ENCODE measurements at regions not wholly inside any gene's neighbourhood (a gene's known extent, or its start where the extent isn't known, plus 50 kb on each side); places are given as distances from the start of the nearest gene placed in this dataset.

- H3K27me3 ChIP-seq = no peaks in the 10 kb centered on the region
- ATAC-seq (no peak), DNase-seq (no peak)
- no peak for TF ChIP-seq CTCF (IDR thresholded peaks at IDR 0.05)
- 32 to 33% methylated on average over 1 of the region's 1 CpG for WGBS, 2 donors
- H3K4me3 ChIP-seq = no peak overlapping the region
- no peaks in the 10 kb centered on the region for H3K36me3 ChIP-seq (replicated peaks in 1 of 2; ENCODE audit: insufficient read depth in 1 of 2, low read depth in 2 of 2)
- no peaks in the 10 kb centered on the region for H3K4me1 ChIP-seq
- intact Hi-C loops (cut with DNase I) = no loop called here
- no peaks in the 10 kb centered on the region for H3K9me3 ChIP-seq
- H3K27ac ChIP-seq = no peak overlapping the region
These were observed 571.5 kb upstream of the CDH5 start for GRCh38 chr16:65794973-65795372.

DNA sequence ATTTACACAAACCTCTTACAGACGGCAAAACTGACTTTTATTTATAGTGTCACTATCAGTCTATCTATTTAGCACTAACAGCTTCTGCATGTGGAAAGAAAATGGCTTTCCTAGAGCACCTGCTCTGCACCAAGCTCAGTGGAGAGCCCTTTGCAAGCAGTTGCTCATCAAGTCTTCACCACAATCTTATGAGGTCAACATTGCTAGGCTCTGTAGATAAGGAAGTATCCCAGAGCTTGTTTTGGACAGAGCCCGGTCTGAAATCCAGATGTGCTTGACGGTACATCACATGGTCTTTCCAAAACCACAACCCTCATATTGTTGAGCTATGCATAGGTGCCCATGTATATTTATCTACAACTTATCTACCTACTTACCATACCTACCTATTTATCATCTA is 572.7 kb upstream of the CDH5 start:
- TF ChIP-seq POLR2A (IDR thresholded peaks at IDR 0.05) (no peak), CTCF (IDR thresholded peaks at IDR 0.05) (no peak)
- no peaks in the 10 kb centered on the region for H3K4me1 ChIP-seq
- no peaks in the 10 kb centered on the region for H3K36me3 ChIP-seq (replicated peaks in 1 of 2; ENCODE audit: insufficient read depth in 1 of 2, low read depth in 2 of 2)
- H3K27ac ChIP-seq = no peak overlapping the region
- H3K27me3 ChIP-seq = no peaks in the 10 kb centered on the region
- DNase-seq = no peak
- no peak overlapping the region for H3K4me3 ChIP-seq
- no peaks in the 10 kb centered on the region for H3K9me3 ChIP-seq
- intact Hi-C loops (cut with DNase I) = no loop called here
- WGBS, 2 donors = 61 to 79% methylated on average over 3 of the region's 3 CpGs
- ATAC-seq = no peak

GRCh38 chr16:65790768-65791167 is 575.7 kb upstream of the CDH5 start:
- DNase-seq = no peak

GRCh38 chr16:65789161-65789945 is 577.1 kb upstream of the CDH5 start:
- Histone ChIP-seq H3K9me3 (no peaks in the 10 kb centered on the region), H3K4me1 (no peaks in the 10 kb centered on the region), H3K4me3 (no peak overlapping the region), H3K27me3 (no peaks in the 10 kb centered on the region), H3K36me3 (replicated peaks in 1 of 2; ENCODE audit: insufficient read depth in 1 of 2, low read depth in 2 of 2) (no peaks in the 10 kb centered on the region), H3K27ac (no peak overlapping the region)
- DNase-seq = no peak
- TF ChIP-seq CTCF (IDR thresholded peaks at IDR 0.05) (no peak), POLR2A (IDR thresholded peaks at IDR 0.05) (no peak)
- intact Hi-C loops (cut with DNase I) = no loop called here
- ATAC-seq = no peak
- WGBS, 2 donors = 85 to 90% methylated on average over 2 of the region's 2 CpGs

More at GRCh38 chr16:65790768-65791167, 575.7 kb upstream of the CDH5 start:
- H3K27me3 ChIP-seq = no peaks in the 10 kb centered on the region
- H3K9me3 ChIP-seq = no peaks in the 10 kb centered on the region
- no peak for TF ChIP-seq CTCF (IDR thresholded peaks at IDR 0.05)
- no peak for TF ChIP-seq POLR2A (IDR thresholded peaks at IDR 0.05)
- H3K27ac ChIP-seq = no peak overlapping the region
- 67 to 71% methylated on average over 2 of the region's 2 CpGs for WGBS, 2 donors
- intact Hi-C loops (cut with DNase I) = no loop called here
- no peaks in the 10 kb centered on the region for H3K4me1 ChIP-seq
- H3K4me3 ChIP-seq = no peak overlapping the region
- no peak for ATAC-seq
- no peaks in the 10 kb centered on the region for H3K36me3 ChIP-seq (replicated peaks in 1 of 2; ENCODE audit: insufficient read depth in 1 of 2, low read depth in 2 of 2)
